Panc1 (cell line): ENCODE measurements at regions not wholly inside any gene's neighbourhood (a gene's known extent, or its start where the extent isn't known, plus 50 kb on each side); places are given as distances from the start of the nearest gene placed in this dataset.

Source experiments
- ATAC-seq: fragments of 200-7000 bp; cut with Tn5 transposase; 2 replicates; pipeline ENCODE4 v1.9.1; 2020; ENCODE audit warnings: mild to moderate bottlenecking, moderate library complexity
- BruUV-seq: library from RNA; stranded (reverse); fragments of 400-500 nt; replicated peaks from 2 replicates; lab custom pipeline; 2021; lab: Mats Ljungman, UMichigan
- CTCF ChIA-PET: fragments of 300-600 bp; sonication (Branson Sonifier 250); formaldehyde crosslinking; loops from one replicate; lab custom pipeline; 2022; ENCODE audit warnings: antibody characterized with exemption; lab: Charles Lee
- POLR2A ChIA-PET: fragments of 300-600 bp; sonication (Branson Sonifier 250); formaldehyde crosslinking; loops from one replicate; lab custom pipeline; 2022; ENCODE audit warnings: antibody characterized with exemption; lab: Charles Lee
- DNase-seq: peaks from one replicate; pipeline ENCODE4 v3.0.0-alpha.2; 2010; ENCODE audit warnings: low read depth, low spot score
- H3K27ac ChIP-seq: 2 replicates; pipeline ENCODE4 v1.5.1; 2011; ENCODE audit warnings: mild to moderate bottlenecking, low read length, inconsistent platforms
- H3K27me3 ChIP-seq: fragments of 200-500 bp; sonication (Bioruptor generic); 2 replicates; pipeline ENCODE4 v1.6.0; 2014; ENCODE audit warnings: low read length, inconsistent platforms; ENCODE audit not compliant: control insufficient read depth, insufficient read depth
- H3K36me3 ChIP-seq: fragments of 200-500 bp; sonication (Bioruptor generic); 2 replicates; pipeline ENCODE4 v1.5.1; 2014; ENCODE audit warnings: inconsistent platforms, mild to moderate bottlenecking, low read length, moderate library complexity; ENCODE audit not compliant: control insufficient read depth, insufficient read depth
- H3K4me1 ChIP-seq: 2 replicates; pipeline ENCODE4 v1.5.1; 2011; ENCODE audit warnings: inconsistent platforms, mild to moderate bottlenecking, low read length, moderate library complexity; ENCODE audit not compliant: control insufficient read depth, insufficient read depth
- H3K4me3 ChIP-seq, 2 experiments: 2 replicates each; pipeline ENCODE4 v1.5.1; 2011 to 2012; ENCODE audit warnings: low read depth in 2 of 2, low read length in 2 of 2, mild to moderate bottlenecking in 2 of 2, inconsistent platforms in 1 of 2, moderate library complexity in 1 of 2
- H3K9me3 ChIP-seq: fragments of 200-500 bp; sonication (Bioruptor generic); 2 replicates; pipeline ENCODE4 v1.5.1; 2014; ENCODE audit warnings: low read depth, mild to moderate bottlenecking, inconsistent platforms, low read length, moderate library complexity; ENCODE audit not compliant: control insufficient read depth, insufficient read depth
- CTCF ChIP-seq: fragments of 450-650 bp; IDR thresholded peaks from 2 replicates; pipeline ENCODE4 v1.5.1; 2017; ENCODE audit warnings: mild to moderate bottlenecking
- POLR2AphosphoS5 ChIP-seq: IDR thresholded peaks from 2 replicates; pipeline ENCODE4 v1.6.1; 2012; ENCODE audit warnings: mild to moderate bottlenecking, low read depth, low read length, moderate library complexity
- REST ChIP-seq, 2 experiments: IDR thresholded peaks; 2 replicates each; pipeline ENCODE4 v1.6.1; 2011 to 2012; ENCODE audit warnings: low read depth in 2 of 2, control low read depth in 1 of 2, low read length in 1 of 2, mild to moderate bottlenecking in 1 of 2, moderate library complexity in 1 of 2; ENCODE audit not compliant: insufficient read depth in 1 of 2
- SIN3A ChIP-seq: IDR thresholded peaks from 2 replicates; pipeline ENCODE4 v1.6.1; 2012; ENCODE audit warnings: low read depth, mild to moderate bottlenecking, low read length, moderate library complexity, borderline replicate concordance; ENCODE audit not compliant: insufficient read depth
- TCF7L2 ChIP-seq: IDR thresholded peaks from 2 replicates; pipeline ENCODE4 v1.6.1; 2011; ENCODE audit warnings: mild to moderate bottlenecking, low read depth, low read length, inconsistent platforms
- in situ Hi-C: cut with HindIII; loops from 2 replicates; pipeline ENCODE4 v1.10.0; 2016; ENCODE audit warnings: low sequenced_read_pairs, low pct_unique_long_range_greater_than_20kb
- intact Hi-C: fragments of 100-400 bp; cut with micrococcal nuclease; formaldehyde crosslinking; loops from one replicate; pipeline ENCODE4 v1.10.0; 2022; ENCODE audit not compliant: unreplicated experiment

GRCh38 chr3:74479915-74480314, 134.5 kb downstream of the CNTN3 start:
- ChIA-PET CTCF (no interaction called here), POLR2A (no interaction called here)
- no peaks in the 10 kb centered on the region for H3K4me1 ChIP-seq
- in situ Hi-C loops = no loop called here
- no peak overlapping the region for H3K27ac ChIP-seq
- DNase-seq (no peak), ATAC-seq (no peak)
- no peak overlapping the region for H3K4me3 ChIP-seq
- H3K27me3 ChIP-seq = no peaks in the 10 kb centered on the region
- no peaks in the 10 kb centered on the region for H3K9me3 ChIP-seq
- H3K36me3 ChIP-seq = no peaks in the 10 kb centered on the region; the same call in 1 of the 2 replicates
- intact Hi-C loops = no loop called here
- BruUV-seq = no TSS peak
- TF ChIP-seq TCF7L2 = no peak
- no peak for TF ChIP-seq POLR2AphosphoS5
- no peak for TF ChIP-seq CTCF
- TF ChIP-seq REST (IDR thresholded peaks at IDR 0.05; ENCODE audit: insufficient read depth in 1 of 2, low read depth in 2 of 2, low read length in 1 of 2) = no peak
- no peak for TF ChIP-seq SIN3A

- in situ Hi-C loops (no loop called here), intact Hi-C loops (no loop called here)
- ChIA-PET CTCF (no interaction called here), POLR2A (no interaction called here)
- Histone ChIP-seq H3K27me3 (no peaks in the 10 kb centered on the region), H3K4me3 (no peak overlapping the region), H3K4me1 (no peaks in the 10 kb centered on the region), H3K9me3 (no peaks in the 10 kb centered on the region), H3K27ac (no peak overlapping the region), H3K36me3 (no peaks in the 10 kb centered on the region)
- DNase-seq = no peak
- no peak for ATAC-seq
- no TSS peak for BruUV-seq
- TF ChIP-seq REST (IDR thresholded peaks at IDR 0.05; ENCODE audit: insufficient read depth in 1 of 2, low read depth in 2 of 2, low read length in 1 of 2) (no peak), CTCF (no peak), POLR2AphosphoS5 (no peak), SIN3A (no peak), TCF7L2 (no peak)
Measured at GRCh38 chr3:74470313-74470712, 144.1 kb downstream of the CNTN3 start.
